Duodenal mucosa (tissue), 2 donors: ENCODE measurements at regions not wholly inside any gene's neighbourhood (a gene's known extent, or its start where the extent isn't known, plus 50 kb on each side); places are given as distances from the start of the nearest gene placed in this dataset.

Source experiments
- H3K27ac ChIP-seq: one replicate; pipeline ENCODE4 v1.7.0; 2013; ENCODE audit warnings: low read depth, low read length
- H3K27me3 ChIP-seq, 2 donors: one replicate each; pipeline ENCODE4 v1.7.0; 2013; ENCODE audit warnings: low read length in 2 of 2, control low read depth in 1 of 2; ENCODE audit not compliant: insufficient read depth in 2 of 2, control insufficient read depth in 1 of 2
- H3K36me3 ChIP-seq, 2 donors: one replicate each; pipeline ENCODE4 v1.7.0; 2013; ENCODE audit warnings: low read length in 2 of 2, control low read depth in 1 of 2; ENCODE audit not compliant: insufficient read depth in 2 of 2, control insufficient read depth in 1 of 2
- H3K4me1 ChIP-seq, 2 donors: one replicate each; pipeline ENCODE4 v1.7.0; 2013; ENCODE audit warnings: low read length in 2 of 2, control low read depth in 1 of 2; ENCODE audit not compliant: insufficient read depth in 2 of 2, control insufficient read depth in 1 of 2
- H3K4me3 ChIP-seq, 2 donors: one replicate each; pipeline ENCODE4 v1.7.0; 2013; ENCODE audit warnings: low read length in 2 of 2, low read depth in 1 of 2
- H3K9ac ChIP-seq, 2 donors: one replicate each; pipeline ENCODE4 v1.7.0; 2013; ENCODE audit warnings: low read length in 2 of 2, low read depth in 1 of 2
- H3K9me3 ChIP-seq, 2 donors: one replicate each; pipeline ENCODE4 v1.7.0; 2013; ENCODE audit warnings: low read length in 2 of 2, control low read depth in 1 of 2; ENCODE audit not compliant: control insufficient read depth in 1 of 2

DNA sequence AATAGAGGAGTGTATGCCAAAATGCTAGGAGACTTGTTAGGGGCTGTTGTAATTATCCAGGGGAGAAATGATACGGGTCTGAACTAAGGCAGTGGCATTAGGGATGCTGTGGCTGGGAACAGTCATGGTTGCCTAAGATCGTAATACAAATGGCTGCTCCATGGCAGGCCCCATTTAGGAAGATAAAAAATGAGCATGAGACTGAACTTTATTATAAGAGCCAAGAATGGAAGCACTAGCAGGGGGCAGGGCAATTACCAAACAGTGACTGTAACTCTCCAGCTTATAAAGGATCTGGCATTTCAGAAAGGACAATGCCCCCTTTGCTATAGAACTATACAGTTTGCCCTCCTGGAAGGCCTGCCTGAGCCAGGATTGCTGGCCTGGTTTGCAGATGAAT, 503.3 kb upstream of the CDH5 start:
- Histone ChIP-seq H3K27ac (no peak overlapping the region), H3K9me3 (no peaks in the 10 kb centered on the region), H3K27me3 (no peaks in the 10 kb centered on the region), H3K4me1 (no peaks in the 10 kb centered on the region), H3K4me3 (no peak overlapping the region), H3K9ac (no peak overlapping the region), H3K36me3 (no peaks in the 10 kb centered on the region)

DNA sequence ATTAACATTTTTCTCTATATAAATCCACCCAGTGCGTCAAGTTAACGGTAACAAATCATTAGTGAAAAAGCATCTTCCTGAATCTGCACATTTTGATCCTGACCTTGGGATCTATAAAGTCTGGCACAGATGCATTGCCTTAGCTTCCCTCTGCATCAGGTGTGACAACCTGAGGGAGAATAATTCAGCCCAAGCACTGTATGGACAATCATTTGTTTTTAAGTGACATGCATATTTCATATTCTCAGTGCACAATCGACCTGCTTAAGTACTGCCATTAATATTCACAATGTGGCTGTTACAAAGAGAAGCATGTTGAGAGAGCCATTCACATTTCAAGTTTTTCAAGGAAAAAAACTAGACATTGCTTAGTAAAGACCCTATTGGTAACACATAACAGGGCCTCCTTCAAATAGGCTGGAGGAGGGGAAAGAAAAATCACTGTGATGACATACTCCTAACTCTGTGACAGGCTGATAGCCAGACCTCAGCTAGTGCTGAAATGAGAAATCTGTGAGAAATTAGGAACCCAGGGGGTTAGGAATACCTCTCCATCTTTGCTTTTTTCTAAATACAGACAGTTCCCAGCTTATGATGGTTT, 505.3 kb upstream of the CDH5 start:
- H3K9ac ChIP-seq: no peak overlapping the region

DNA sequence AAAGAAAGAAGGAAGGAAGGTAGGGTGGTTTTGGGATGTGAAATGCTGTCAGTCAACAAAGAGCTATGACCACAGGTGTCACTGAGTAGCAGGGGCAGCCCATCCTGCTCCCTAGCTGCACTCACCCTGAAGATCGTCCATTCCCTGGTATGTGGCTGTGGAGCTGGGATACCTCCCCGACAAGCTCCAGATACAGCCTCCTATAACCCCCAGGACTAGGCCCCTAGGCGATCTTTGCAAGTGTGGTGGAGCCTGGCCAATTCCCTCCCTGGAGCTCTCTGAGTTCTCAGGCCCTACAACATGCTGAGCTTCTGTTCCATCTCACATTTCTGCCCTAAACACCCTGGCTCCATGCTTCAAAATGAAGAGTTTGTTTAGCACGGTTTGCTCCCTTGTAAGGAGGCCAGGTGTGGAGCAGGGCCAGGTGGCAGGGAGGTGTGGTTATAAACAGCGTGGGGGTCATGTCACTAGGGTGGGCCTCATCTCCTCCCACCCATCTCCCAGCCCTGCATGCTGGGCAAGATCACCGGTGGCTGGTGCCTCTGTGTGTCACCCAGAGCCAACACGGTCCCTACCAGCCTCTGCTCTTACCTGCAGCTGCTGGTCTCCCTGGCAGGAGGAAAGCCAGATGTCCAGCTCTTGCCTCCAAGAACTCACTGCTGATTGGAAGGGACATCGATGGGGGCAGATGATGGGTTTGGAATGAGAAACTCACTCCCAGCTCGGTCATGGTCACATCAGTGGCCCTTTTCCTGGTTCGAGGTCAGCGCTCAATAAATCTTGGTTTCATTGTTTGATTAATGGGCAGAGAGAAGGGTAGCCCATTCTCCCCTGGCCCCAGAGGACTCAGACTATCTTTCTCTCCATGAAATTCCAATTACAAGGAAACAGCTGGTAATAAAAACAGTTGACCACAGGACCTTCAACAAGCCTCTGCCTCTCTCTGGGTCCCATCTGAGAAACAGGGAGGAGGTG, 511.0 kb upstream of the CDH5 start:
- Histone ChIP-seq H3K27ac (no peak overlapping the region), H3K4me3 (no peak overlapping the region), H3K36me3 (no peaks in the 10 kb centered on the region), H3K9ac (no peak overlapping the region), H3K27me3 (no peaks in the 10 kb centered on the region), H3K4me1 (no peaks in the 10 kb centered on the region), H3K9me3 (peaks cover 5 to 19% of the 10 kb centered on the region in 2 donors)

More for the DNA sequence above, 505.3 kb upstream of the CDH5 start:
- Histone ChIP-seq H3K27me3 (no peaks in the 10 kb centered on the region), H3K4me1 (no peaks in the 10 kb centered on the region), H3K9me3 (peaks cover 0 to 6% of the 10 kb centered on the region in 2 donors), H3K27ac (no peak overlapping the region), H3K36me3 (no peaks in the 10 kb centered on the region), H3K4me3 (no peak overlapping the region)

GRCh38 chr16:65846210-65846602, 520.3 kb upstream of the CDH5 start:
- no peaks in the 10 kb centered on the region for H3K9me3 ChIP-seq
- H3K36me3 ChIP-seq: no peaks in the 10 kb centered on the region
- H3K27ac ChIP-seq: no peak overlapping the region
- no peak overlapping the region for H3K9ac ChIP-seq
- no peak overlapping the region for H3K4me3 ChIP-seq
- no peaks in the 10 kb centered on the region for H3K4me1 ChIP-seq
- no peaks in the 10 kb centered on the region for H3K27me3 ChIP-seq

- H3K9me3 ChIP-seq: no peaks in the 10 kb centered on the region
- H3K36me3 ChIP-seq: no peaks in the 10 kb centered on the region
- H3K4me1 ChIP-seq: no peaks in the 10 kb centered on the region
- no peak overlapping the region for H3K4me3 ChIP-seq
- no peak overlapping the region for H3K9ac ChIP-seq
- H3K27me3 ChIP-seq: no peaks in the 10 kb centered on the region
- no peak overlapping the region for H3K27ac ChIP-seq
Measured at GRCh38 chr16:65845466-65846209, 520.9 kb upstream of the CDH5 start.

DNA sequence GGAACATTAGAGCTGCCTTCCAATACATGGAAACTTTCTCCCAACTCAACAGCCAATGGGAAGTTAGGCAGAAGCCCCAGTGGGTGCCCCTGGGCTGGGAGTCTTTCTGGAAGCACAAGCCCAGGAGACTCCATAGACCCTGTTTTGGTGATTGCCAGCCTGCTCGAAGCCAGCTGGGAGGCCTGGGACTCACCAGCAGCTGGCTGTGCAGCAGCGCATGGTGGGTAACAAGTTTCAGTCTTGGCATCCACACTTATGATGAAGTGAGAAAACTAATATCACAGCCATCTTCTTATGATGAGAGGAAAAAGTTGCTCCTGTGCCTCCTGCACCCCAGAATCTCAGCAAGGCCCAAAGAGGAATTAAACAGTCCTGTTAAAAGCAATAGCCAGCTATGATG, 522.5 kb upstream of the CDH5 start:
- H3K36me3 ChIP-seq: no peaks in the 10 kb centered on the region
- H3K27ac ChIP-seq: no peak overlapping the region
- no peak overlapping the region for H3K9ac ChIP-seq
- H3K27me3 ChIP-seq: no peaks in the 10 kb centered on the region
- no peaks in the 10 kb centered on the region for H3K9me3 ChIP-seq
- H3K4me1 ChIP-seq: no peaks in the 10 kb centered on the region
- no peak overlapping the region for H3K4me3 ChIP-seq

- H3K4me3 ChIP-seq: no peak overlapping the region
- H3K27ac ChIP-seq: no peak overlapping the region
- H3K27me3 ChIP-seq: no peaks in the 10 kb centered on the region
- H3K36me3 ChIP-seq: no peaks in the 10 kb centered on the region
- H3K4me1 ChIP-seq: no peaks in the 10 kb centered on the region
- H3K9ac ChIP-seq: no peak overlapping the region
- no peaks in the 10 kb centered on the region for H3K9me3 ChIP-seq
Measured at GRCh38 chr16:65842067-65842466, 524.4 kb upstream of the CDH5 start.

DNA sequence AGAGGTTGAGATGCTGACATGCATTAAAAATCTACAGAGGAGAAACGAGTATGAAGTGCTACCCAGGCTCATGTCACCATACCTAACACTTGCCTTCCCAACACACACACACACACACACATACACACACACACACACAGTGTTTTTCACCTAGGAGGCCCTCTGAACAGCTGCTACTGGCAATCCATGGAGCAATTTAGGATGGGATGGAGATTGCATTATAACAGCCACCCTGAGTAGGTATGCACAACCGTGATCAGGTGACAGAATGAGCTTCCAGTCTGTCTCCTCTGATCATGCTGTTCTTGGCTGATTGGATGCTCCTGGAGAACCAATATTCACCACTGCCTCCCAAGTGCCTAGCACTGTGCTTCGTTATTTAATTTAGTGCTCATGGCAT, 528.5 kb upstream of the CDH5 start:
- no peaks in the 10 kb centered on the region for H3K36me3 ChIP-seq

GRCh38 chr16:65837464-65837863, 529.0 kb upstream of the CDH5 start:
- Histone ChIP-seq H3K9me3 (no peaks in the 10 kb centered on the region), H3K36me3 (no peaks in the 10 kb centered on the region), H3K9ac (no peak overlapping the region), H3K27ac (no peak overlapping the region), H3K4me1 (no peaks in the 10 kb centered on the region), H3K27me3 (no peaks in the 10 kb centered on the region), H3K4me3 (no peak overlapping the region)

More for the DNA sequence above, 528.5 kb upstream of the CDH5 start:
- no peak overlapping the region for H3K4me3 ChIP-seq
- H3K9ac ChIP-seq: no peak overlapping the region
- H3K27ac ChIP-seq: no peak overlapping the region
- H3K27me3 ChIP-seq: no peaks in the 10 kb centered on the region
- H3K9me3 ChIP-seq: no peaks in the 10 kb centered on the region
- no peaks in the 10 kb centered on the region for H3K4me1 ChIP-seq

- H3K4me1 ChIP-seq: no peaks in the 10 kb centered on the region
- H3K4me3 ChIP-seq: no peak overlapping the region
- no peaks in the 10 kb centered on the region for H3K36me3 ChIP-seq
- H3K27me3 ChIP-seq: no peaks in the 10 kb centered on the region
- H3K27ac ChIP-seq: no peak overlapping the region
- H3K9me3 ChIP-seq: no peaks in the 10 kb centered on the region
- no peak overlapping the region for H3K9ac ChIP-seq
Measured at GRCh38 chr16:65834688-65835087, 531.8 kb upstream of the CDH5 start.
